ENCODE measurements at regions not wholly inside any gene's neighbourhood (a gene's known extent, or its start where the extent isn't known, plus 50 kb on each side); places are given as distances from the start of the nearest gene placed in this dataset.

- Histone ChIP-seq H3K27ac (no peak overlapping the region), H3K4me1 (ENCODE audit: insufficient read depth) (no peaks in the 10 kb centered on the region), H3K36me3 (no peaks in the 10 kb centered on the region), H3K9me3 (no peaks in the 10 kb centered on the region), H3K4me3 (no peak overlapping the region), H3K27me3 (no peaks in the 10 kb centered on the region)
- intact Hi-C loops (cut with DNase I), result no loop called here
- no peak for DNase-seq
- TF ChIP-seq EP300 (IDR thresholded peaks at IDR 0.05) (no peak), POLR2A (IDR thresholded peaks at IDR 0.05) (no peak)
- TF ChIP-seq, protein P1, sequence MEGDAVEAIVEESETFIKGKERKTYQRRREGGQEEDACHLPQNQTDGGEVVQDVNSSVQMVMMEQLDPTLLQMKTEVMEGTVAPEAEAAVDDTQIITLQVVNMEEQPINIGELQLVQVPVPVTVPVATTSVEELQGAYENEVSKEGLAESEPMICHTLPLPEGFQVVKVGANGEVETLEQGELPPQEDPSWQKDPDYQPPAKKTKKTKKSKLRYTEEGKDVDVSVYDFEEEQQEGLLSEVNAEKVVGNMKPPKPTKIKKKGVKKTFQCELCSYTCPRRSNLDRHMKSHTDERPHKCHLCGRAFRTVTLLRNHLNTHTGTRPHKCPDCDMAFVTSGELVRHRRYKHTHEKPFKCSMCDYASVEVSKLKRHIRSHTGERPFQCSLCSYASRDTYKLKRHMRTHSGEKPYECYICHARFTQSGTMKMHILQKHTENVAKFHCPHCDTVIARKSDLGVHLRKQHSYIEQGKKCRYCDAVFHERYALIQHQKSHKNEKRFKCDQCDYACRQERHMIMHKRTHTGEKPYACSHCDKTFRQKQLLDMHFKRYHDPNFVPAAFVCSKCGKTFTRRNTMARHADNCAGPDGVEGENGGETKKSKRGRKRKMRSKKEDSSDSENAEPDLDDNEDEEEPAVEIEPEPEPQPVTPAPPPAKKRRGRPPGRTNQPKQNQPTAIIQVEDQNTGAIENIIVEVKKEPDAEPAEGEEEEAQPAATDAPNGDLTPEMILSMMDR (IDR thresholded peaks at IDR 0.05), result no peak
- 88 to 95% (median 93%) methylated on average over 6 of the region's 6 CpGs for WGBS, 3 donors
Observed at GRCh38 chr7:54968018-54968417, 50.8 kb upstream of the EGFR start.
